C1 segment of cervical spinal cord (tissue), 14 donors: ENCODE measurements at regions not wholly inside any gene's neighbourhood (a gene's known extent, or its start where the extent isn't known, plus 50 kb on each side); places are given as distances from the start of the nearest gene placed in this dataset.

Source experiments
- DNase-seq, 14 donors: peaks; one replicate each; lab custom pipeline; 2025; lab: John Stamatoyannopoulos, UW

GRCh38 chr12:108462686-108463085 lies 52.4 kb upstream of the FICD start:
- DNase-seq: no peak

DNA sequence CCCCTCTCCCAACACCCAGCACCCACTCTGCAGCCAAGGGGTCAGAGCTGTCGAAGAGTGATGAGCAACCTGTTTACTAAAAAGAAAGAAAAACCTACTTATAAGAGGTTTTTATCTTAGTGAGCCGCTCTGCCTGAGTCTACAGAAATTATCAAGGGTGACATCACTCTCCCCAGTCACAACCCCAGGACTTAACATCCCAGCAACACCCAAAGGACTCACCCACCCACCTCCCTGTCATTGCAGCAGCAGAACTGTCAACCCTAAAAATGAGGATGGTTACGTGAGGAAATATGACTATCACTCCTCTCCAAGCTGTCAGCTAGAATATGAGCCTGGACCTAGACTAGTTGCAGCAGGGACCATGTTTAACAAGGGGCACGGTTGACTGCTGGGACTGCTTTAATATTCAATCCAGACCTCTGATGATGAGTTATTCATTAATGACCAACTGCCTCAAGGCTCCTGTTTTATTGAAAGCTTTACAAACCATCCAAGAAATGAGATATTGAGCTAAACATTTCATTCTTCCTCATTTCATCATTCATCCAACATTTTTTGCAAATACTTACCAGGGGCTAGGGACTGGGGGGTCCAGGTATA lies 53.9 kb upstream of the FICD start:
- DNase-seq: no peak

DNA sequence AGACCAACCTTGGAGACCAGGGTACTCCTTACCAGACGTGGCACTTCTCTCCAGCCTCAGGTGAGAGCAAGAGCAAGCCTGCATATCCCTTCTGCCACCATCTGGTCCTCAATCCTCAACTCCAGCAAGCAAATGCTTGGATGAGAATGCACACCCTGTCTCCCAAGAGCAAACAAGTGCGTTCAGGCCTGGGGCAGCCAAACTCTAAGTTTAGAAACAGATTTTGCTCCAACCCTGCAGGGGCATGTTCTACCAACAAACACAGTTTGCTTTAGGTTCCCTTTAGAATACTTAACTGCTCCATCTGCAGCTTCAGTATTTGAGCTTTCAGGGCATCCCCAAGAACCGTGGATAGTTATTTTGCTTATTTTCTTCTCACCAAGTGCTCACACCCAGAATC lies 55.9 kb upstream of the FICD start:
- peak in 1 of 14 donors; percentile 95 for DNase-seq

DNA sequence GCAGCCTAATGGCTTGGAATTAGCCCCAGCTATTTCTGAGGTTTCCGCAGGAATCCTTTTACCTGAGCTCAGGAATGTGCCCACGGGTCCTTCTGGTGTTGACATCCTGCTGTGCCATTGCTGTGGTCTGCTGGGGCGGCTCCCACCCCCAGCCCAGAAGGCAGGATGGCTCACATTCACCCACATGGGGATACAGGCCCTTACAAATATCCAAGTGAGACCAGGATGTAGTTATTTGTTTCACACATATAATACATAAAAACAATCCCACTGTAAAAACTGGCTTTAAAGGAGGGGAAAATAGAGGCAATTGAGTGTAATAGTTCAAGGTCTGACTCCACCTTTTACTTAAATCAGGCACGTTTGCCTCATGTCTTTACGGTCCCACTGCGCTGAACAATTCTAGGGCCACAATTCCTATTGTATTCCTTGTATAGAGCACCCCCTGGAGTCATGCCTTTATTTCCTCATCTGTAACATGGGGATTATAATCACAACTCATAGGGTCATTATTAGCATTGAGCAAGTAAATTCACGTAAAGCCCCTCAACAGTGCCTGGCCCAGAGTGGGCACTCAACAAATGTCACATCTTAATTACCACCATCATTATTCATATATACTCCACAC lies 57.2 kb upstream of the FICD start:
- no peak for DNase-seq

DNA sequence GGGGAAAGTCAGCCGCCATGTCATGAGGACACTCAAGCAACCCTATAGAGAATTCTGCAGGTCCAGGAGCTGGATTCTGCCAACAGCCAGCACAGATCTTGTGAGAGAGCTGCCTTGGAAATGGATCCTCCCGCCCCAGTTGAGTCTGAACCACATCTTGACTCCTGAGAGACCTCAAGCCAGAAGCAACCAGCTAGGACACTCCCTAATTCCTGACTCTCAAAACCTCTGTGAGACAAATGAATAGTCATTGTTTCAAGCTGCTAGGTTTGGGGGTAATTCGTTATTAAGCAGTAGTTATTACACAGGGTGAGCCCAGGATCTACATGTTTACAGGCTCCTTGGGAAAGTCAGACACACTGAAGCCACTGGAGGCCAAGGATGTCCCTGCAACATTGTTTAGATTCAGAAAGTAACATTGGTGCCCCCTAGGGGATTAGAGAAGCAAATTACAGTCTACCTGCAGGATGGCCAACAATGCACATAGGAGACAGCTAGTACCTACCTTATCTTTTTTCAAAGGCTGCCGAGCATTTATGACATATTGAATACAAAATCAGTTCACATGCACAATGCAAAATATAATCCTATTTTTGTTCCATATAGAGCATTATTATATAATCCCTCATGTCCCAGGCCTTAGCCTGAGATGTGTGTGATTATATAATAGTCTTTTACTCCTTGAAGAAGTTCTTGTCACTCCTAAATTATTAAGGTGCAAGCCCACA lies 57.9 kb upstream of the FICD start:
- DNase-seq: peak in 1 of 14 donors; percentile 86

DNA sequence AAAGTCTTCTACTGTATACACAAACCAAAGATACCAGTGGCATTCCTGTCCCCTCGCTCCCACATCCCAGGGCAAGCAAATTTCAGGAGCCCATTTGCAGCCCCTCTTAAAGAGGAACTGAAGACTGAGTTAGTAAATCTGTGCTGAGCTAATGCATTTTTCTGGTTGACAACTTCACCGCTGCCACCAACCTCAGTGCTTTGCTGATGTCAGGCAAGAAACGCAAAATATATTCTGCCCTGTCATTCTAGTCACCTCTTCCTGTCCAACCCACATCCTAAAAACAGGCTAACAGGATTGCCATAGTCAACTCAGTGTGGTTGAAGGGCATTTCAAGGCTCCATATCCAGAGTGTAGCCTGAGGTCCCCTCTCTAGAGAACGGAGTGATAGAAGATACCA lies 59.4 kb upstream of the FICD start:
- no peak for DNase-seq

GRCh38 chr12:108454539-108455139 lies 60.4 kb upstream of the FICD start:
- no peak for DNase-seq

DNA sequence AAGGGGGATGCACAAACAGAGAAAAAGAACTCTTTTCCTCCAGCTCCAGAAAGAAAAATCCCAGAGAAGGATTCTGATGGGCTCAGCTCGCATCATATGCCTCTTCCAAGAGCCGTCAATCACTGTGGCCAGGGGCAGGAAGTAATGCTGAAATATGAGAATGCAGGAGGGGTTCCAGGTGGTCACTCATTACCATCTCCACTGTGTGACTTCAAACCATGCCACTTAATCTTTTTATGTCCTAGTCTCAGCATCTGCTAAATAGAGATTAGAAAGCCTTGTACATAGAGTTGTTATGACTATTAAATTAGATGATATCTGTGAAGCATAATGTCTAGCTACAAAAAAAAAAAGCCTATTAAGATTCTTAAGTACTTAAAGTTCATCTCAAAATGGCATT lies 65.6 kb upstream of the FICD start:
- DNase-seq: no peak

GRCh38 chr12:108448246-108448645 lies 66.8 kb upstream of the FICD start:
- DNase-seq: peak in 1 of 14 donors; percentile 68

GRCh38 chr12:108447168-108447832 lies 67.8 kb upstream of the FICD start:
- DNase-seq: no peak

- no peak for DNase-seq
Observed at GRCh38 chr12:108446766-108447165, 68.3 kb upstream of the FICD start.

DNA sequence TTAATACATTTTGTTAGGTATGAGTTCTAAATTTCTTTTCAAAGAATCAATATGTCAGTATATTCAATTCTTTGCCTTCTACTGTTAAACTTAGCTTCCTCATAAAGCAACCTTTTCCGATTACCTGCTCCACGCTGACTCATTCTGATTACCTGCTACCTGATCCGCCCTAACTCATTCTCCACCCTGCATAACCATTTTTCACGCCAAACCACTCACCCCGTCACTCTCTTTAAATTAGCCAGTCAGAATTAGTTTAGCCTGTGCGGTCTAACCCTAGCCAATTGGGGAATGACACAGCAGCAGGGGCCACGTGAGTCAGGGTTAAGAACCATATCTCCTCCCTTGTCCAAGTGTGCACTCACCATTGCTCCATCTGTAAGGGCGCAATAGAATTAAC lies 72.2 kb upstream of the FICD start:
- no peak for DNase-seq

DNA sequence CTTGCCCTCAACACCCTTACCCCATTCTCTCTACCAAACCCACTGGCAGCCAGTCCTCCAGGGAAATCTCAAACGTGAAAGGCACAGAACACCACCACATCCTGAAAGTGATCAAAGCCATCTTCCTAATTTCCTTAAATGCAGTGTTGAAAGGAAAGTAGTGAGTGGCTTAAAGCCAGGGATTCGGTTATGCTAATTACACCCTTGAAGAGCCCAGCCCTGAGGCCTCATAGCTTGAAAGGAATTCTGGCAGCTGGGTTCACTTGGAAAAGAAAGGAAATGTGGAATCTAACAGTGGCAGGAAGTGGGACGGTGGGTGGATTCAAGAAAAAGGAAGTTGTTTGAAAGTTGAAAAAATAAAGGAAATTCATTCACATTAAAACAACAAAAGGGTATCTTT lies 73.0 kb upstream of the FICD start:
- no peak for DNase-seq

DNA sequence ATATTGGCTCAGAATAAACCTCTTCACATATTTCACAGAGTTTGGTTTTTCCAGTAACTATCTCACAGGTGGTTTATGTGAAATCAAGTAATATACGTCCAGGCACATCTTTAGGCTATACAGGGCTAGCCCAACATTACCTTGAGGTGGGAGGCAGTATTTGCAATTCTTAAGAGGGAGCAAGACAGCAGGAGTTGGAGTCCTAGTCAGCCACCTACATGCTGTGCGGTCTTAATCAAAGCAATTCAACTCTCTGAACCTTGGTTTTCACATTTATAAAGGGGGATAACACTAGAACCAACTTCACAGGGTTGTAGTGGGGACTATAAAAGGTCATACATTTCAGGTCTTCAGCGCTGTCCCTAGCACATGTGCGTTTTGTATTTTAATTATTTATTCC lies 73.5 kb upstream of the FICD start:
- DNase-seq: no peak

DNA sequence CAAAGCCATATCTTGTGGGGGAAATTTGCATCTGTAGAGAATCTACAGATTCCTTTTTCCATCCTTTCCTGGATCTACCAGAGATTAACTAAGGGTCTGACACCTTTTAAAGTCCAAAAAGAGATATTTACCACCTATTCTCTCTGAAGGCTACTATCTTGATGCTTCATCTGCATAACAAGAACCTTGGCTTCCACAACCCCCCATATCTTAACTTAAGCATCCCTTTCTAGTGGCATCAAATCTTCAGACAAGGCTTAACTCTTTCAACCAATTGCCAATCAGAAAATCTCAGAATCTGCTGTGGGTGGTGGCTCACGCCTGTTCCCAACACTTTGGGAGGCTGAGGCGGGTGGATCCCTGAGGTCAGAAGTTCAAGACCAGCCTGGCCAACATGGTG lies 74.3 kb upstream of the FICD start:
- DNase-seq: no peak

- no peak for DNase-seq
Observed at GRCh38 chr12:108438667-108439066, 76.4 kb upstream of the FICD start.

- no peak for DNase-seq
Observed at GRCh38 chr12:108432423-108433121, 82.5 kb upstream of the FICD start.

GRCh38 chr12:108430926-108431325 lies 84.2 kb upstream of the FICD start:
- no peak for DNase-seq

DNA sequence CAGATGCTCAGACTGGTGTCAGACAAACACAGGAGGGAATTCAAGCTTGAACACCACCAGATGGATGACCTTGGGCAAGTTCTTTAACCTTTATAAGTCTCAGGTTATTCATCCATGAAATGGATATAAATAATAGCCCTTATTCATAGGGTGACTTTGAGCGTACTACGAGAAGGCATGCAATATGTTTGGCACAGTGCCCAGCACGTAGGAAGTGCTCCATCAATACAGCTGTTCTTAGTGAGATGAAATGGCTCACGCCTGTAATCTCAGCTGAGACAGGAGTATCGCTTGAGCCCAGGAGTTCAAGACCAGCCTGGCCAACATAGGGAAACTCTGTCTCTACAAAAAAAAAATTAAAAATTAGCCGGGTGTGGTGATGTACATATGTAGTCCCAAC lies 84.8 kb upstream of the FICD start:
- no peak for DNase-seq

GRCh38 chr12:108425238-108425795 lies 86.2 kb upstream of the CMKLR1 start:
- no peak for DNase-seq

- no peak for DNase-seq
Observed at GRCh38 chr12:108424816-108425215, 85.7 kb upstream of the CMKLR1 start.
